H1 (cell line): ENCODE measurements at regions not wholly inside any gene's neighbourhood (a gene's known extent, or its start where the extent isn't known, plus 50 kb on each side); places are given as distances from the start of the nearest gene placed in this dataset.

Experiments used
- MAFK ChIP-seq: IDR thresholded peaks from 2 replicates; pipeline ENCODE4 v1.6.1; 2012; ENCODE audit warnings: low read depth, mild to moderate bottlenecking, improper control_type of control experiment, low read length
- SUZ12 ChIP-seq: fragments of 200-600 bp; sonication (generic); IDR thresholded peaks from 2 replicates; pipeline ENCODE4 v1.6.1; 2012; ENCODE audit warnings: mild to moderate bottlenecking, inconsistent platforms, low read length, moderate library complexity, mixed read lengths
- USF2 ChIP-seq: IDR thresholded peaks from 2 replicates; pipeline ENCODE4 v1.6.1; 2011; ENCODE audit warnings: low read length, improper control_type of control experiment

- TF ChIP-seq MAFK, result no peak
- no peak for TF ChIP-seq USF2
- TF ChIP-seq SUZ12, result no peak
Measured at GRCh38 chr2:81545626-81546025, 1241.1 kb upstream of the LRRTM1 start (continued).
